Kidney (tissue), 13 donors: ENCODE measurements at regions not wholly inside any gene's neighbourhood (a gene's known extent, or its start where the extent isn't known, plus 50 kb on each side); places are given as distances from the start of the nearest gene placed in this dataset.

ENCODE experiments used
- DNase-seq, 5 donors: peaks; one replicate each; pipeline ENCODE4 v3.0.0-alpha.2; 2013 to 2020
- FAIRE-seq: peaks from 2 replicates; lab custom pipeline; 2012; peaks lifted over from hg19 to GRCh38; lab: Jason Lieb, UNC
- H3K27ac ChIP-seq, 2 donors: one replicate each; pipeline ENCODE4 v1.7.0; 2013; ENCODE audit warnings: low read depth in 2 of 2, low read length in 2 of 2, inconsistent platforms in 1 of 2
- H3K27me3 ChIP-seq: one replicate; pipeline ENCODE4 v1.7.1; 2013; ENCODE audit warnings: low read length, inconsistent platforms; ENCODE audit not compliant: control insufficient read depth, insufficient read depth
- H3K36me3 ChIP-seq, 3 donors: one replicate each; pipeline versions ENCODE4 v1.7.0 to v1.7.1; 2013; ENCODE audit warnings: low read length in 3 of 3, control low read depth in 1 of 3, inconsistent platforms in 1 of 3; ENCODE audit not compliant: insufficient read depth in 3 of 3, control insufficient read depth in 2 of 3
- H3K4me1 ChIP-seq, 3 donors: one replicate each; pipeline versions ENCODE4 v1.7.0 to v1.7.1; 2013; ENCODE audit warnings: low read length in 3 of 3, inconsistent platforms in 1 of 3, low read depth in 1 of 3; ENCODE audit not compliant: control insufficient read depth in 2 of 3, insufficient read depth in 2 of 3
- H3K4me3 ChIP-seq, 3 donors: one replicate each; pipeline versions ENCODE4 v1.7.0 to v1.8.1; 2013; ENCODE audit warnings: low read length in 3 of 3, control low read depth in 1 of 3, inconsistent platforms in 1 of 3
- H3K9ac ChIP-seq, 3 donors: one replicate each; pipeline versions ENCODE4 v1.7.0 to v1.7.1; 2013; ENCODE audit warnings: low read length in 3 of 3, control low read depth in 1 of 3, inconsistent platforms in 1 of 3
- H3K9me3 ChIP-seq, 3 donors: one replicate each; pipeline versions ENCODE4 v1.7.0 to v1.7.1; 2013; ENCODE audit warnings: low read length in 3 of 3, control low read depth in 1 of 3, inconsistent platforms in 1 of 3; ENCODE audit not compliant: control insufficient read depth in 2 of 3, insufficient read depth in 1 of 3
- intact Hi-C: fragments of 100-400 bp; cut with DNase I; formaldehyde crosslinking; loops from one replicate; pipeline ENCODE4 v1.11.1; 2022
- TF ChIP-seq, protein P1 (sequence below): IDR thresholded peaks from 3 replicates; pipeline ENCODE4 v1.5.1; 2012; ENCODE audit warnings: mild to moderate bottlenecking, moderate library complexity, borderline replicate concordance; ENCODE audit not compliant: insufficient read depth; ENCODE audit errors: extremely low read depth
- donor health status: control.
- donor health status: control.
- donor health status: control.
- donor health status: control.
- donor health status: control.
- donor health status: DM: yes; HTN: yes; CAD: no.
- donor health status: Normal renal cell carcinoma (clear cell type).

GRCh38 chr9:119727988-119728387 lies 358.8 kb upstream of the BRINP1 start:
- TF ChIP-seq, protein P1, sequence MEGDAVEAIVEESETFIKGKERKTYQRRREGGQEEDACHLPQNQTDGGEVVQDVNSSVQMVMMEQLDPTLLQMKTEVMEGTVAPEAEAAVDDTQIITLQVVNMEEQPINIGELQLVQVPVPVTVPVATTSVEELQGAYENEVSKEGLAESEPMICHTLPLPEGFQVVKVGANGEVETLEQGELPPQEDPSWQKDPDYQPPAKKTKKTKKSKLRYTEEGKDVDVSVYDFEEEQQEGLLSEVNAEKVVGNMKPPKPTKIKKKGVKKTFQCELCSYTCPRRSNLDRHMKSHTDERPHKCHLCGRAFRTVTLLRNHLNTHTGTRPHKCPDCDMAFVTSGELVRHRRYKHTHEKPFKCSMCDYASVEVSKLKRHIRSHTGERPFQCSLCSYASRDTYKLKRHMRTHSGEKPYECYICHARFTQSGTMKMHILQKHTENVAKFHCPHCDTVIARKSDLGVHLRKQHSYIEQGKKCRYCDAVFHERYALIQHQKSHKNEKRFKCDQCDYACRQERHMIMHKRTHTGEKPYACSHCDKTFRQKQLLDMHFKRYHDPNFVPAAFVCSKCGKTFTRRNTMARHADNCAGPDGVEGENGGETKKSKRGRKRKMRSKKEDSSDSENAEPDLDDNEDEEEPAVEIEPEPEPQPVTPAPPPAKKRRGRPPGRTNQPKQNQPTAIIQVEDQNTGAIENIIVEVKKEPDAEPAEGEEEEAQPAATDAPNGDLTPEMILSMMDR, result no peak
- FAIRE-seq (no peak), DNase-seq (no peak)
- intact Hi-C loops, result no loop called here
- no peaks in the 10 kb centered on the region for H3K4me1 ChIP-seq
- no peaks in the 10 kb centered on the region for H3K27me3 ChIP-seq
- no peaks in the 10 kb centered on the region for H3K9me3 ChIP-seq
- H3K36me3 ChIP-seq, result no peaks in the 10 kb centered on the region
- no peak overlapping the region for H3K27ac ChIP-seq
- no peak overlapping the region for H3K4me3 ChIP-seq
- H3K9ac ChIP-seq, result no peak overlapping the region

DNA sequence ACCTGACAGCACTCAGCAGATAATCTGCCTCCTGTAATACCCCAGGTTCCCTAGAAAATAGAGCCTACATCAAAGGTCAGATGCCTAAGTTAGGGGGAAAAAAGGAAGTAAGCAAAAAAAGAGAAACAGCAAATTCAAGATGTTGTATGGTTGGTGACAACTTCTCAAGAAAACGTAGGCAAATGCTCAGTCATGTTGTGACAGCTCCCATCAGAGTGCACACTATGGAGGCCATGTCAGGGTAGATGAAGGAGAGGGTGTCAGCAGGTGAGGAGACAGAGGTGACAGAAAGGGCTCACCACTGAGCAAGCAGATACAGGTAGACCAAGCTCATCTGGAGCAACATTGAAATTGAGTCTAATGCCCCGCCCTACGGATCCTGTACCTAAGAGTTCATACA lies 356.8 kb upstream of the BRINP1 start:
- Histone ChIP-seq H3K4me3 (no peak overlapping the region), H3K9me3 (no peaks in the 10 kb centered on the region), H3K9ac (no peak overlapping the region), H3K4me1 (no peaks in the 10 kb centered on the region), H3K27me3 (no peaks in the 10 kb centered on the region), H3K36me3 (no peaks in the 10 kb centered on the region), H3K27ac (no peak overlapping the region)
- DNase-seq (no peak), FAIRE-seq (no peak)
- intact Hi-C loops, result no loop called here
- TF ChIP-seq, protein P1, result no peak

- Histone ChIP-seq H3K36me3 (no peaks in the 10 kb centered on the region), H3K9me3 (no peaks in the 10 kb centered on the region), H3K4me3 (no peak overlapping the region), H3K4me1 (no peaks in the 10 kb centered on the region), H3K9ac (no peak overlapping the region), H3K27ac (no peak overlapping the region), H3K27me3 (no peaks in the 10 kb centered on the region)
- no peak for DNase-seq
- TF ChIP-seq, protein P1, result no peak
- intact Hi-C loops, result no loop called here
- no peak for FAIRE-seq
These were observed 353.1 kb upstream of the BRINP1 start for GRCh38 chr9:119722384-119722783.

- FAIRE-seq (no peak), DNase-seq (no peak)
- Histone ChIP-seq H3K27ac (no peak overlapping the region), H3K36me3 (no peaks in the 10 kb centered on the region), H3K9ac (no peak overlapping the region), H3K9me3 (no peaks in the 10 kb centered on the region), H3K4me1 (no peaks in the 10 kb centered on the region), H3K27me3 (no peaks in the 10 kb centered on the region), H3K4me3 (no peak overlapping the region)
- TF ChIP-seq, protein P1, result no peak
- intact Hi-C loops, result no loop called here
These were observed 343.1 kb upstream of the BRINP1 start for GRCh38 chr9:119712325-119712724.
